GM12864 (cell line): ENCODE measurements at regions not wholly inside any gene's neighbourhood (a gene's known extent, or its start where the extent isn't known, plus 50 kb on each side); places are given as distances from the start of the nearest gene placed in this dataset.

Experiments used
- DNase-seq: peaks from one replicate; pipeline ENCODE4 v3.0.0-alpha.2; 2011; ENCODE audit warnings: low read depth
- H3K4me3 ChIP-seq: 2 replicates; pipeline ENCODE4 v1.5.1; 2011; ENCODE audit warnings: mild to moderate bottlenecking, low read depth, low read length, control low read depth
- TF ChIP-seq, protein P1 (sequence below): IDR thresholded peaks from 2 replicates; pipeline ENCODE4 v1.5.1; 2011; ENCODE audit warnings: low read depth, mild to moderate bottlenecking, moderate library complexity, low read length, control low read depth, inconsistent platforms; ENCODE audit errors: missing control alignments

DNA sequence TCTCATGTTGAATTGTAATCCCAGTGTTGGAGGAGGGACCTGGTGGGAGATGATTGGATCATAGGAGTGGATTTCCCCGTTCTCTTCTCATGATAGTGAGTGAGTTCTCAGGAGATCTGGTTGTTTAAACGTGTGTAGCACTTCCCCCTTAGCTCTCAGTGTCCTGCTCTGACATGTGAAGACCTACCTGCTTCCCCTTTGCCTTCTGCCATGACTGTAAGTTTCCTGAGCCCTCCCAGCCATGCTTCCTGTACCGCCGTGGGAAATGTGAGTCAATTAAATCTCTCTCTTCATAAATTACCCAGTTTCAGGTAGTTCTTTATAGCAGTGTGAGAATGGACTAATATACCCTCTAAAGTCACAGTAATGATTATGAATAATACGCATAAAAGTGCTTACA, 248.4 kb upstream of the LRRC7 start:
- no peak for DNase-seq
- H3K4me3 ChIP-seq: no peak overlapping the region
- TF ChIP-seq, protein P1, sequence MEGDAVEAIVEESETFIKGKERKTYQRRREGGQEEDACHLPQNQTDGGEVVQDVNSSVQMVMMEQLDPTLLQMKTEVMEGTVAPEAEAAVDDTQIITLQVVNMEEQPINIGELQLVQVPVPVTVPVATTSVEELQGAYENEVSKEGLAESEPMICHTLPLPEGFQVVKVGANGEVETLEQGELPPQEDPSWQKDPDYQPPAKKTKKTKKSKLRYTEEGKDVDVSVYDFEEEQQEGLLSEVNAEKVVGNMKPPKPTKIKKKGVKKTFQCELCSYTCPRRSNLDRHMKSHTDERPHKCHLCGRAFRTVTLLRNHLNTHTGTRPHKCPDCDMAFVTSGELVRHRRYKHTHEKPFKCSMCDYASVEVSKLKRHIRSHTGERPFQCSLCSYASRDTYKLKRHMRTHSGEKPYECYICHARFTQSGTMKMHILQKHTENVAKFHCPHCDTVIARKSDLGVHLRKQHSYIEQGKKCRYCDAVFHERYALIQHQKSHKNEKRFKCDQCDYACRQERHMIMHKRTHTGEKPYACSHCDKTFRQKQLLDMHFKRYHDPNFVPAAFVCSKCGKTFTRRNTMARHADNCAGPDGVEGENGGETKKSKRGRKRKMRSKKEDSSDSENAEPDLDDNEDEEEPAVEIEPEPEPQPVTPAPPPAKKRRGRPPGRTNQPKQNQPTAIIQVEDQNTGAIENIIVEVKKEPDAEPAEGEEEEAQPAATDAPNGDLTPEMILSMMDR: no peak

DNA sequence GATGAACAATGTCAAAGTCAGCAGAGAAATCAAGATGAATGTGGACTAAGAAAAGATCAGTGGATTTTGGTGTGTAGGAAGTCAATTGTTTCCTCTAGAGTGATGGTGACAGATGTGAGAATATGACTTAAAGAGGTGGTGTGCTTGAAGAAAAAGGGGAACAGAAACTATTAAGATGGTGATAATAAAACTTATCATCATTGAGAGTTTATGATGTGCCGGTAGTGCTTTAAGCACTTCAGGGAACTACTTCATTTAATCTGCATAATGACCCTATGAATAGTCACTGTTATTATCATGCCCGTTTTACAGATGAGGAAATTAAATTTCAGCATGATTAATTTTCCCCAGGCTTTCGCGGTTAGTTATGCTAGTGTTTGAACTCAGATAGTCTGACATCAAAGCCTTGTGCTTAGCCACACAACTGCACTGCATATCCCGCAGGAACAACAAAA, 246.9 kb upstream of the LRRC7 start:
- no peak overlapping the region for H3K4me3 ChIP-seq
- DNase-seq: no peak
- TF ChIP-seq, protein P1: no peak

DNA sequence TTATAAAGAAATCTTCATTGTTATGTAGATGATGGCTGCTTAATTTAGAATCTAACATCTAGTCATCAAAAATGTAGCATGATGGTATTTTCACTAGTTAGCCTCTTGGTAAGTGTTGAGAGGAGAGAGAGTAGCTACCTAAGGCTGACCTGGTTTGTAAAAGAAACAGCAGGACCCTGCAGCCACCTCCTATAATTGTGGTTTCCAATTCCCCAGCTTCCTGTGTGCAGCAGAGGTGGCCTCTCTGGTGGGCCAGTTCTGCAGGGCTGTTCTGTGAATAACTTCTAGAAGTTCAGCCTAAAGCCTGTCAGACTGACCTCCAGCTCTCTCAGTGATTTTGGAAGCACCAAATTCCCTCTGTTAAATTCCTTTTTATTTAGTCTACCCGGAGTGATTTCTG, 246.4 kb upstream of the LRRC7 start:
- DNase-seq: no peak
- TF ChIP-seq, protein P1: no peak
- H3K4me3 ChIP-seq: no peak overlapping the region

DNA sequence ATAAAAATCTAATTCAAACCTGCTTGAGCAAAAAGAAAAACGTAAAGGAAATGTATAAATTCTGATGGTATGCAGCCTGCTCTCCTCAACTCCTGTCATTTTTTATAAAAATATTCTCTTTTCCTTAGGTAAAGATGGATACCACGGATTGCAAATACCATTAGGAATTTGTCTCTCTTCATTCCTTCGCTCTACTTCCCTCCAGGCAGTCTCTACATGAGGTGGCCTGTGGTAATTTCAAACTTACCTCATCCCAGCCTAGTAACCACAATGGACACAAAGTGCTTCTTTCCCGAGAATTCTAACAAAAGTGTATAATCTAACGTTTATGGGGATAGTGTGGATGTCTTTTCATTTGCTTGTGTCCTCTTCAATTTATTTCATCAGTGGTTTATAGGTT, 239.5 kb upstream of the LRRC7 start:
- TF ChIP-seq, protein P1: no peak
- H3K4me3 ChIP-seq: no peak overlapping the region
- no peak for DNase-seq

DNA sequence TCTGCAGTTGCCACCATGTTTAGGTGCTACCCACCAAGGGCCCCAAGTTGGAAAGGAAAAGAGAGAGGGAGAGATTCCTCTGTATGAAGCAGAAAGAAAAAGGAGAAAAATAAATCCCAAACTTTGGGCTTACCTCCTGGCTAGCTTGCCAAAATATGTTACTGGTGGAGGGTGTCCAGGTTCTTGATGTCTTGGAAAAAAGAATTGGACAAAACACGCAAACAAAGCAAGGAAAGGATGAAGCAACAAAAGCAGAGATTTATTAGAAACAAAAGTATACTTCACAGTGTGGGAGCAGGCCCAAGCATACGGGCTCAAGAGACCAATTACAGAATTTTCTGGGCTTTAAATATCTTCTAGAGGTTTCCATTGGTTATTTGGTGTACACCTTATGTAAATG, 204.5 kb upstream of the LRRC7 start:
- DNase-seq: no peak
- no peak overlapping the region for H3K4me3 ChIP-seq
- TF ChIP-seq, protein P1: no peak

DNA sequence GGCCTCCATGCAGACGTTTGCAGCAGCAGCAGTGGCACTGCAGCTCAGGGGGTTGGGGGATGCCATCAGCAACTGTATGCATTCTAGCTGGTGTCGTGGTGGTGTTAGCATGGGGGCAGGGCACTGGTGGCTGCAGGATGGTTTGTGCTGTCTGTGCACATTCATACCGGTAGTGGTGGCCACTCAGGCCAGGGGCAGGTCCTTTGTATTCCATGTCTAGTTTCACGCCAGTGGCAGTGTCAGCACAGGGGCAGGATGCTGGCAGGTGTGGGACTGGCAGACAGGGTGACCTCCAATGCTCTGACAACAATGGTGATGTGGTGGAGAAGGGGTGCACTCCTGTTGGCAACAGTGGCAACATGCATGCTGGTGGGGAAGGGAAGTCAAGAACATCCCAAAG, 194.2 kb upstream of the LRRC7 start:
- no peak overlapping the region for H3K4me3 ChIP-seq

DNA sequence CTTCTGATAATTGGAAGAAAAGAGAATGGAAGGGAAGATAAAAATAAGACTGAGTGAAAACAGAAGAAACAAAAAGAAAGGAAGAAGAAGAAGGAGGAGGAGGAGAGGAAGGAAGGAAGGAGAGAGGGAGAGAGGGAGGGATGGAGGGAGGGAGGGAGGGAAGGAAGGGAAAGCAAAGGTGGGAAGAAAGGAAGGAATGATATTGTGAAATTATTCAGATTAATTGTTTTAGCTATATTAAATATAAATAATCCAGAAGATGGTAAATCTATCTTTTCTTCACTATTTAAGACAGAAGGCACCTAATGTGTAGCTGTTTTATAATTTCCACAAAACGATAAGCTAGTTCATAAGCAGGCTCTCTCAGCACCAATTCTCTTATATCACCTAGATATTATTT, 191.3 kb upstream of the LRRC7 start:
- TF ChIP-seq, protein P1: no peak
- DNase-seq: no peak
- no peak overlapping the region for H3K4me3 ChIP-seq

More for the DNA sequence above, 194.2 kb upstream of the LRRC7 start:
- no peak for DNase-seq
- TF ChIP-seq, protein P1: no peak
